ENCODE measurements at regions not wholly inside any gene's neighbourhood (a gene's known extent, or its start where the extent isn't known, plus 50 kb on each side); places are given as distances from the start of the nearest gene placed in this dataset.

GRCh38 chr11:127103586-127104388 is 103.2 kb upstream of the KIRREL3 start:
- no peak overlapping the region for H3K27ac ChIP-seq (ENCODE audit: low read depth)
- H3F3A ChIP-seq (replicated peaks; ENCODE audit: low read depth): no peaks in the 10 kb centered on the region
- no peaks in the 10 kb centered on the region for H3K36me3 ChIP-seq (ENCODE audit: insufficient read depth)
- no peak overlapping the region for H3K4me3 ChIP-seq
- ATAC-seq (no peak), DNase-seq (ENCODE audit: low spot score) (no peak)
- no peak overlapping the region for H2AFZ ChIP-seq
- H3K9me2 ChIP-seq (ENCODE audit: insufficient read depth): 0 out of 2 replicates have a peak, but pooled peaks cover 4% of the 10 kb centered on the region
- Mint-ChIP-seq H3K9me3 (no peaks in the 10 kb centered on the region; the same call in 2 of the 3 replicates), H3K36me3 (ENCODE audit: low read depth) (no peaks in the 10 kb centered on the region), H3K27ac (0 out of 2 replicates have a peak overlapping the region, but pooled peaks have one; percentile 14), H3K4me3 (no peak overlapping the region), H3K27me3 (ENCODE audit: insufficient read depth, low read depth, poor library complexity) (no peaks in the 10 kb centered on the region), H3K4me1 (peaks cover 25% of the 10 kb centered on the region)
- H3K4me1 ChIP-seq (ENCODE audit: insufficient read depth): peaks cover 9% of the 10 kb centered on the region
- no peaks in the 10 kb centered on the region for H3K79me2 ChIP-seq (replicated peaks; ENCODE audit: insufficient read depth)
- TF ChIP-seq NANOG (IDR thresholded peaks at IDR 0.05; ENCODE audit: borderline replicate concordance) (no peak), STAT1 (IDR thresholded peaks at IDR 0.05; ENCODE audit: unreplicated experiment) (no peak), JUNB (IDR thresholded peaks at IDR 0.05; ENCODE audit: unreplicated experiment) (no peak), CTCF (conservative IDR thresholded peaks at IDR 0.05; ENCODE audit: low read depth in 2 of 2) (no peak), REST (IDR thresholded peaks at IDR 0.05; ENCODE audit: unreplicated experiment) (no peak), ZNF114 (CRISPR knock-in tag; IDR thresholded peaks at IDR 0.05) (no peak)
- TF ChIP-seq, protein P1, sequence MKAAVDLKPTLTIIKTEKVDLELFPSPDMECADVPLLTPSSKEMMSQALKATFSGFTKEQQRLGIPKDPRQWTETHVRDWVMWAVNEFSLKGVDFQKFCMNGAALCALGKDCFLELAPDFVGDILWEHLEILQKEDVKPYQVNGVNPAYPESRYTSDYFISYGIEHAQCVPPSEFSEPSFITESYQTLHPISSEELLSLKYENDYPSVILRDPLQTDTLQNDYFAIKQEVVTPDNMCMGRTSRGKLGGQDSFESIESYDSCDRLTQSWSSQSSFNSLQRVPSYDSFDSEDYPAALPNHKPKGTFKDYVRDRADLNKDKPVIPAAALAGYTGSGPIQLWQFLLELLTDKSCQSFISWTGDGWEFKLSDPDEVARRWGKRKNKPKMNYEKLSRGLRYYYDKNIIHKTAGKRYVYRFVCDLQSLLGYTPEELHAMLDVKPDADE (IDR thresholded peaks at IDR 0.05): no peak
- TF ChIP-seq, protein P2, sequence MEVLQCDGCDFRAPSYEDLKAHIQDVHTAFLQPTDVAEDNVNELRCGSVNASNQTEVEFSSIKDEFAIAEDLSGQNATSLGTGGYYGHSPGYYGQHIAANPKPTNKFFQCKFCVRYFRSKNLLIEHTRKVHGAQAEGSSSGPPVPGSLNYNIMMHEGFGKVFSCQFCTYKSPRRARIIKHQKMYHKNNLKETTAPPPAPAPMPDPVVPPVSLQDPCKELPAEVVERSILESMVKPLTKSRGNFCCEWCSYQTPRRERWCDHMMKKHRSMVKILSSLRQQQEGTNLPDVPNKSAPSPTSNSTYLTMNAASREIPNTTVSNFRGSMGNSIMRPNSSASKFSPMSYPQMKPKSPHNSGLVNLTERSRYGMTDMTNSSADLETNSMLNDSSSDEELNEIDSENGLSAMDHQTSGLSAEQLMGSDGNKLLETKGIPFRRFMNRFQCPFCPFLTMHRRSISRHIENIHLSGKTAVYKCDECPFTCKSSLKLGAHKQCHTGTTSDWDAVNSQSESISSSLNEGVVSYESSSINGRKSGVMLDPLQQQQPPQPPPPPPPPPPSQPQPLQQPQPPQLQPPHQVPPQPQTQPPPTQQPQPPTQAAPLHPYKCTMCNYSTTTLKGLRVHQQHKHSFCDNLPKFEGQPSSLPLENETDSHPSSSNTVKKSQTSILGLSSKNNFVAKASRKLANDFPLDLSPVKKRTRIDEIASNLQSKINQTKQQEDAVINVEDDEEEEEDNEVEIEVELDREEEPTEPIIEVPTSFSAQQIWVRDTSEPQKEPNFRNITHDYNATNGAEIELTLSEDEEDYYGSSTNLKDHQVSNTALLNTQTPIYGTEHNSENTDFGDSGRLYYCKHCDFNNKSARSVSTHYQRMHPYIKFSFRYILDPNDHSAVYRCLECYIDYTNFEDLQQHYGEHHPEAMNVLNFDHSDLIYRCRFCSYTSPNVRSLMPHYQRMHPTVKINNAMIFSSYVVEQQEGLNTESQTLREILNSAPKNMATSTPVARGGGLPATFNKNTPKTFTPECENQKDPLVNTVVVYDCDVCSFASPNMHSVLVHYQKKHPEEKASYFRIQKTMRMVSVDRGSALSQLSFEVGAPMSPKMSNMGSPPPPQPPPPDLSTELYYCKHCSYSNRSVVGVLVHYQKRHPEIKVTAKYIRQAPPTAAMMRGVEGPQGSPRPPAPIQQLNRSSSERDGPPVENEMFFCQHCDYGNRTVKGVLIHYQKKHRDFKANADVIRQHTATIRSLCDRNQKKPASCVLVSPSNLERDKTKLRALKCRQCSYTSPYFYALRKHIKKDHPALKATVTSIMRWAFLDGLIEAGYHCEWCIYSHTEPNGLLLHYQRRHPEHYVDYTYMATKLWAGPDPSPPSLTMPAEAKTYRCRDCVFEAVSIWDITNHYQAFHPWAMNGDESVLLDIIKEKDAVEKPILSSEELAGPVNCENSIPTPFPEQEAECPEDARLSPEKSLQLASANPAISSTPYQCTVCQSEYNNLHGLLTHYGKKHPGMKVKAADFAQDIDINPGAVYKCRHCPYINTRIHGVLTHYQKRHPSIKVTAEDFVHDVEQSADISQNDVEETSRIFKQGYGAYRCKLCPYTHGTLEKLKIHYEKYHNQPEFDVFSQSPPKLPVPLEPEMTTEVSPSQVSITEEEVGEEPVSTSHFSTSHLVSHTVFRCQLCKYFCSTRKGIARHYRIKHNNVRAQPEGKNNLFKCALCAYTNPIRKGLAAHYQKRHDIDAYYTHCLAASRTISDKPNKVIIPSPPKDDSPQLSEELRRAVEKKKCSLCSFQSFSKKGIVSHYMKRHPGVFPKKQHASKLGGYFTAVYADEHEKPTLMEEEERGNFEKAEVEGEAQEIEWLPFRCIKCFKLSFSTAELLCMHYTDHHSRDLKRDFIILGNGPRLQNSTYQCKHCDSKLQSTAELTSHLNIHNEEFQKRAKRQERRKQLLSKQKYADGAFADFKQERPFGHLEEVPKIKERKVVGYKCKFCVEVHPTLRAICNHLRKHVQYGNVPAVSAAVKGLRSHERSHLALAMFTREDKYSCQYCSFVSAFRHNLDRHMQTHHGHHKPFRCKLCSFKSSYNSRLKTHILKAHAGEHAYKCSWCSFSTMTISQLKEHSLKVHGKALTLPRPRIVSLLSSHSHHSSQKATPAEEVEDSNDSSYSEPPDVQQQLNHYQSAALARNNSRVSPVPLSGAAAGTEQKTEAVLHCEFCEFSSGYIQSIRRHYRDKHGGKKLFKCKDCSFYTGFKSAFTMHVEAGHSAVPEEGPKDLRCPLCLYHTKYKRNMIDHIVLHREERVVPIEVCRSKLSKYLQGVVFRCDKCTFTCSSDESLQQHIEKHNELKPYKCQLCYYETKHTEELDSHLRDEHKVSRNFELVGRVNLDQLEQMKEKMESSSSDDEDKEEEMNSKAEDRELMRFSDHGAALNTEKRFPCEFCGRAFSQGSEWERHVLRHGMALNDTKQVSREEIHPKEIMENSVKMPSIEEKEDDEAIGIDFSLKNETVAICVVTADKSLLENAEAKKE (CRISPR knock-in tag; IDR thresholded peaks at IDR 0.05): no peak
- H4K20me1 ChIP-seq (replicated peaks; ENCODE audit: insufficient read depth): no peaks in the 10 kb centered on the region
- H3K4me2 ChIP-seq: no peak overlapping the region
- H3K27me3 ChIP-seq (ENCODE audit: insufficient read depth): no peaks in the 10 kb centered on the region

All from GM23338 (cell line).